BE2C (cell line): ENCODE measurements at regions not wholly inside any gene's neighbourhood (a gene's known extent, or its start where the extent isn't known, plus 50 kb on each side); places are given as distances from the start of the nearest gene placed in this dataset.

Source experiments
- DNase-seq: peaks from one replicate; pipeline ENCODE4 v3.0.0-alpha.2; 2020
- H3K27me3 ChIP-seq: fragments of 250-450 bp; sonication (Bioruptor Pico); 2 replicates; pipeline ENCODE4 v1.5.1; 2020; ENCODE audit warnings: mild to moderate bottlenecking
- H3K36me3 ChIP-seq: fragments of 250-450 bp; sonication (Bioruptor Pico); 2 replicates; pipeline ENCODE4 v1.5.1; 2020; ENCODE audit warnings: mild to moderate bottlenecking
- H3K4me1 ChIP-seq: fragments of 250-450 bp; sonication (Bioruptor Pico); 2 replicates; pipeline ENCODE4 v1.5.1; 2020
- H3K4me3 ChIP-seq: 2 replicates; pipeline ENCODE4 v1.5.1; 2011; ENCODE audit warnings: low read depth, low read length
- H3K9me3 ChIP-seq: fragments of 250-450 bp; sonication (Bioruptor Pico); 2 replicates; pipeline ENCODE4 v1.5.1; 2020
- CTCF ChIP-seq: IDR thresholded peaks from 2 replicates; pipeline ENCODE4 v1.5.1; 2012; ENCODE audit warnings: mild to moderate bottlenecking, low read depth, low read length

GRCh38 chr6:125655511-125655910 lies 93.9 kb upstream of the HEY2 start:
- no peaks in the 10 kb centered on the region for H3K36me3 ChIP-seq

GRCh38 chr6:125656287-125656870 lies 93.1 kb upstream of the HEY2 start:
- H3K4me3 ChIP-seq, result no peak overlapping the region
- no peaks in the 10 kb centered on the region for H3K9me3 ChIP-seq
- H3K4me1 ChIP-seq, result no peaks in the 10 kb centered on the region
- TF ChIP-seq CTCF, result no peak
- no peak for DNase-seq
- no peaks in the 10 kb centered on the region for H3K36me3 ChIP-seq
- no peaks in the 10 kb centered on the region for H3K27me3 ChIP-seq

More at GRCh38 chr6:125655511-125655910, 93.9 kb upstream of the HEY2 start:
- H3K4me3 ChIP-seq, result no peak overlapping the region
- no peaks in the 10 kb centered on the region for H3K27me3 ChIP-seq
- no peak for TF ChIP-seq CTCF
- no peaks in the 10 kb centered on the region for H3K4me1 ChIP-seq
- no peaks in the 10 kb centered on the region for H3K9me3 ChIP-seq
- no peak for DNase-seq

GRCh38 chr6:125658136-125658535 lies 91.3 kb upstream of the HEY2 start:
- TF ChIP-seq CTCF, result no peak
- DNase-seq, result no peak
- no peaks in the 10 kb centered on the region for H3K9me3 ChIP-seq

GRCh38 chr6:125658759-125659431 lies 90.5 kb upstream of the HEY2 start:
- H3K4me1 ChIP-seq, result no peaks in the 10 kb centered on the region
- no peaks in the 10 kb centered on the region for H3K9me3 ChIP-seq
- no peaks in the 10 kb centered on the region for H3K36me3 ChIP-seq
- no peaks in the 10 kb centered on the region for H3K27me3 ChIP-seq
- TF ChIP-seq CTCF, result no peak
- H3K4me3 ChIP-seq, result no peak overlapping the region
- no peak for DNase-seq

More at GRCh38 chr6:125658136-125658535, 91.3 kb upstream of the HEY2 start:
- no peaks in the 10 kb centered on the region for H3K27me3 ChIP-seq
- no peaks in the 10 kb centered on the region for H3K4me1 ChIP-seq
- H3K4me3 ChIP-seq, result no peak overlapping the region
- no peaks in the 10 kb centered on the region for H3K36me3 ChIP-seq

GRCh38 chr6:125659887-125660286 lies 89.5 kb upstream of the HEY2 start:
- H3K27me3 ChIP-seq, result no peaks in the 10 kb centered on the region
- TF ChIP-seq CTCF, result no peak
- H3K4me3 ChIP-seq, result no peak overlapping the region
- H3K9me3 ChIP-seq, result no peaks in the 10 kb centered on the region
- H3K4me1 ChIP-seq, result no peaks in the 10 kb centered on the region
- H3K36me3 ChIP-seq, result no peaks in the 10 kb centered on the region
- no peak for DNase-seq

- TF ChIP-seq CTCF, result no peak
- no peaks in the 10 kb centered on the region for H3K27me3 ChIP-seq
- H3K4me3 ChIP-seq, result no peak overlapping the region
- DNase-seq, result no peak
- no peaks in the 10 kb centered on the region for H3K4me1 ChIP-seq
- H3K36me3 ChIP-seq, result no peaks in the 10 kb centered on the region
- H3K9me3 ChIP-seq, result no peaks in the 10 kb centered on the region
Observed at GRCh38 chr6:125662296-125662695, 87.1 kb upstream of the HEY2 start.
